Smooth muscle cell (in vitro differentiated cells): ENCODE measurements at regions not wholly inside any gene's neighbourhood (a gene's known extent, or its start where the extent isn't known, plus 50 kb on each side); places are given as distances from the start of the nearest gene placed in this dataset.

Experiments
- DNase-seq: peaks from one replicate; lab custom pipeline; 2025; ENCODE audit not compliant: unreplicated experiment; lab: John Stamatoyannopoulos, UW
- H2AFZ ChIP-seq: fragments of 200-600 bp; sonication (generic); 2 replicates; pipeline ENCODE4 v1.6.0; 2016; ENCODE audit warnings: antibody characterized with exemption, low read depth, mild to moderate bottlenecking
- H3F3A ChIP-seq: fragments of 200-600 bp; sonication (generic); 2 replicates; pipeline ENCODE4 v1.6.0; 2017; ENCODE audit warnings: antibody characterized with exemption, low read depth
- H3K27ac ChIP-seq: fragments of 200-600 bp; sonication (generic); 2 replicates; pipeline ENCODE4 v1.5.1; 2016; ENCODE audit warnings: low read depth, mild to moderate bottlenecking
- H3K27me3 ChIP-seq: fragments of 200-600 bp; sonication (generic); 2 replicates; pipeline ENCODE4 v1.6.1; 2016; ENCODE audit warnings: low read depth, mild to moderate bottlenecking
- H3K36me3 ChIP-seq: fragments of 200-600 bp; sonication (generic); 2 replicates; pipeline ENCODE4 v1.5.1; 2016; ENCODE audit warnings: low read depth
- H3K4me1 ChIP-seq: fragments of 200-600 bp; sonication (generic); 2 replicates; pipeline ENCODE4 v1.5.1; 2016; ENCODE audit warnings: low read depth
- H3K4me2 ChIP-seq: fragments of 200-600 bp; sonication (generic); 2 replicates; pipeline ENCODE4 v1.6.0; 2016; ENCODE audit warnings: mild to moderate bottlenecking
- H3K4me3 ChIP-seq: fragments of 200-600 bp; sonication (generic); 2 replicates; pipeline ENCODE4 v1.5.1; 2016; ENCODE audit warnings: mild to moderate bottlenecking
- H3K79me2 ChIP-seq: fragments of 200-600 bp; sonication (generic); 2 replicates; pipeline ENCODE4 v1.6.0; 2016; ENCODE audit warnings: low read depth, mild to moderate bottlenecking
- H3K9ac ChIP-seq: fragments of 200-600 bp; sonication (generic); 2 replicates; pipeline ENCODE4 v1.6.0; 2016; ENCODE audit warnings: low read depth
- H3K9me3 ChIP-seq: fragments of 200-600 bp; sonication (generic); replicated peaks from 2 replicates; pipeline ENCODE4 v1.5.1; 2016; ENCODE audit warnings: low read depth
- H4K20me1 ChIP-seq: fragments of 200-600 bp; sonication (generic); 2 replicates; pipeline ENCODE4 v1.6.0; 2016; ENCODE audit warnings: low read depth
- WGBS: methylation state at CpG from one replicate; pipeline ENCODE4 v1.1.7; 2016; ENCODE audit warnings: low lambda C conversion rate; 5-methylcytosine and 5-hydroxymethylcytosine counted together
- TF ChIP-seq, protein P1 (sequence below): fragments of 200-600 bp; sonication (generic); IDR thresholded peaks from 2 replicates; pipeline ENCODE4 v1.5.1; 2017; ENCODE audit warnings: borderline replicate concordance, mild to moderate bottlenecking, antibody characterized with exemption; ENCODE audit not compliant: insufficient read depth, poor library complexity, severe bottlenecking

- WGBS = 54% methylated on average over 1 of the region's 1 CpG
- H3K4me3 ChIP-seq = no peak overlapping the region
Observed at GRCh38 chr5:87756951-87757350, 344.2 kb upstream of the CCNH start.

DNA sequence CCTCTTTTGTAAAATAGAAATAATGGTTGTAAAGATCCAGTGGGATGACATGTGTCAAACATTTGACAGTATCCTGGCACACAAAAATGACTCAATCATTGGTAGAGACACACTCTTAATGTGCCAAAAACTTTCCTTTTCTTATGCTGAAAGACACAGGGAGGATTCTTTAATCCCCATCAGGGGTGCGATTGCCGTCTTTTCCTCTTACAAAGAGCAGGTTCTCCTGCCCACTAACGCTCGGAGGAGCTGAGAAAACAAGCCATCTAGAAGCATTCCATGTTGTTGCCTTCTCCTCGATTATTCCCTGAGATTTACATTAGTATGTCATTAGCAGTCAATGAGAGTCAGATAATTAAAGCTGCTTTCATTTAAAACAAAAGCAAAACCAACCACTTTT is 342.6 kb upstream of the CCNH start:
- no peaks in the 10 kb centered on the region for H4K20me1 ChIP-seq
- no peak overlapping the region for H3K4me2 ChIP-seq
- H3K79me2 ChIP-seq = no peaks in the 10 kb centered on the region
- H3F3A ChIP-seq = no peaks in the 10 kb centered on the region
- TF ChIP-seq, protein P1, sequence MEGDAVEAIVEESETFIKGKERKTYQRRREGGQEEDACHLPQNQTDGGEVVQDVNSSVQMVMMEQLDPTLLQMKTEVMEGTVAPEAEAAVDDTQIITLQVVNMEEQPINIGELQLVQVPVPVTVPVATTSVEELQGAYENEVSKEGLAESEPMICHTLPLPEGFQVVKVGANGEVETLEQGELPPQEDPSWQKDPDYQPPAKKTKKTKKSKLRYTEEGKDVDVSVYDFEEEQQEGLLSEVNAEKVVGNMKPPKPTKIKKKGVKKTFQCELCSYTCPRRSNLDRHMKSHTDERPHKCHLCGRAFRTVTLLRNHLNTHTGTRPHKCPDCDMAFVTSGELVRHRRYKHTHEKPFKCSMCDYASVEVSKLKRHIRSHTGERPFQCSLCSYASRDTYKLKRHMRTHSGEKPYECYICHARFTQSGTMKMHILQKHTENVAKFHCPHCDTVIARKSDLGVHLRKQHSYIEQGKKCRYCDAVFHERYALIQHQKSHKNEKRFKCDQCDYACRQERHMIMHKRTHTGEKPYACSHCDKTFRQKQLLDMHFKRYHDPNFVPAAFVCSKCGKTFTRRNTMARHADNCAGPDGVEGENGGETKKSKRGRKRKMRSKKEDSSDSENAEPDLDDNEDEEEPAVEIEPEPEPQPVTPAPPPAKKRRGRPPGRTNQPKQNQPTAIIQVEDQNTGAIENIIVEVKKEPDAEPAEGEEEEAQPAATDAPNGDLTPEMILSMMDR = no peak
- no peak for DNase-seq
- H3K27me3 ChIP-seq = no peaks in the 10 kb centered on the region
- no peak overlapping the region for H3K9ac ChIP-seq
- H2AFZ ChIP-seq = peak overlapping the region; percentile 44
- H3K4me1 ChIP-seq = peaks cover 23% of the 10 kb centered on the region
- no peaks in the 10 kb centered on the region for H3K9me3 ChIP-seq
- H3K27ac ChIP-seq = no peak overlapping the region
- H3K4me3 ChIP-seq = no peak overlapping the region
- H3K36me3 ChIP-seq = no peaks in the 10 kb centered on the region
- 65% methylated on average over 5 of the region's 5 CpGs for WGBS

More at GRCh38 chr5:87756951-87757350, 344.2 kb upstream of the CCNH start:
- Histone ChIP-seq H2AFZ (no peak overlapping the region), H3F3A (no peaks in the 10 kb centered on the region), H3K36me3 (no peaks in the 10 kb centered on the region), H3K9me3 (no peaks in the 10 kb centered on the region), H3K9ac (no peak overlapping the region), H3K79me2 (no peaks in the 10 kb centered on the region), H3K4me1 (peaks cover 23% of the 10 kb centered on the region), H3K27me3 (no peaks in the 10 kb centered on the region), H4K20me1 (no peaks in the 10 kb centered on the region), H3K27ac (no peak overlapping the region), H3K4me2 (no peak overlapping the region)
- TF ChIP-seq, protein P1 = no peak
- no peak for DNase-seq

- H3F3A ChIP-seq = no peaks in the 10 kb centered on the region
- TF ChIP-seq, protein P1 = no peak
- no peaks in the 10 kb centered on the region for H3K9me3 ChIP-seq
- H3K36me3 ChIP-seq = no peaks in the 10 kb centered on the region
- no peaks in the 10 kb centered on the region for H4K20me1 ChIP-seq
- no peak overlapping the region for H3K9ac ChIP-seq
- no peaks in the 10 kb centered on the region for H3K27me3 ChIP-seq
- 36% methylated on average over 6 of the region's 6 CpGs for WGBS
- no peak for DNase-seq
- no peak overlapping the region for H3K27ac ChIP-seq
- H3K79me2 ChIP-seq = no peaks in the 10 kb centered on the region
- H2AFZ ChIP-seq = peak overlapping the region; percentile 73
- H3K4me1 ChIP-seq = peaks cover 23% of the 10 kb centered on the region
- no peak overlapping the region for H3K4me3 ChIP-seq
- H3K4me2 ChIP-seq = no peak overlapping the region
Observed at GRCh38 chr5:87754009-87754757, 341.5 kb upstream of the CCNH start.

DNA sequence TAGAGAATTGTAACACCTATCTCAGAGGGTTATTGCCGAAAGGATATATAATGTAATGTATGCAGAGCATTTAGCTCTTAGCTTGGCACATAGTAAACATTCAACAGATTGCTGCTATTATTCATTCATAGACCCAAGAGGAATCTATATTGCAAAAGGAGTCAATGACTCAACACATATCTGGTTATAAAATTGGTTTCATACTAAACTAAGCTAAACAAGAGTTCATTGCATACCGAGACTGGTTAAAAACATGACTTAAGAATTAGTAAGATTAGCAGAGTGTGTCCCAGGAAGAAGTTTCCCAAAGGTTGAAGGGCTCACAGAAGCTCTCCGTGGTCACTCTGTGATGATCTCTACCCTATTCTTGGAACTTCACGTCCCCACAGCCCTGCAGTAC is 339.6 kb upstream of the CCNH start:
- Histone ChIP-seq H3K79me2 (no peaks in the 10 kb centered on the region), H2AFZ (peak overlapping the region; percentile 1), H3F3A (no peaks in the 10 kb centered on the region), H3K27ac (no peak overlapping the region), H3K4me3 (no peak overlapping the region), H3K4me2 (no peak overlapping the region), H3K9me3 (no peaks in the 10 kb centered on the region), H3K27me3 (no peaks in the 10 kb centered on the region), H3K9ac (no peak overlapping the region), H4K20me1 (no peaks in the 10 kb centered on the region), H3K4me1 (peaks cover 23% of the 10 kb centered on the region), H3K36me3 (no peaks in the 10 kb centered on the region)
- 54% methylated on average over 4 of the region's 4 CpGs for WGBS
- TF ChIP-seq, protein P1 = no peak
- no peak for DNase-seq
